CD4-positive, alpha-beta T cell (primary cell): ENCODE measurements at regions not wholly inside any gene's neighbourhood (a gene's known extent, or its start where the extent isn't known, plus 50 kb on each side); places are given as distances from the start of the nearest gene placed in this dataset.

ENCODE experiments used
- ATAC-seq: fragments of 200-7000 bp; cut with Tn5 transposase; one replicate; pipeline ENCODE4 v1.10.0; 2022; ENCODE audit warnings: mild to moderate bottlenecking; ENCODE audit not compliant: poor library complexity
- CTCF ChIA-PET: fragments of 350-600 bp; sonication (Branson Sonifier 250); formaldehyde crosslinking; loops from one replicate; lab custom pipeline; 2021; ENCODE audit warnings: antibody characterized with exemption, inconsistent platforms; lab: Charles Lee
- POLR2A ChIA-PET: fragments of 350-600 bp; sonication (Branson Sonifier 250); formaldehyde crosslinking; loops from one replicate; lab custom pipeline; 2021; ENCODE audit warnings: antibody characterized with exemption, inconsistent platforms; lab: Charles Lee
- DNase-seq, 14 experiments: peaks; one replicate each; pipeline ENCODE4 v3.0.0-alpha.2; 2013 to 2020; ENCODE audit warnings: mixed read lengths in 2 of 14
- H3K27ac ChIP-seq, 2 donors: one replicate each; pipeline versions ENCODE4 v1.5.1 to v1.7.0; 2013; ENCODE audit warnings: low read length in 2 of 2, low read depth in 1 of 2, mild to moderate bottlenecking in 1 of 2
- H3K27me3 ChIP-seq, 2 experiments: 1 replicate in 1 of 2; 2 replicates in 1 of 2; pipeline versions ENCODE4 v1.6.1 to v1.7.0; 2013; ENCODE audit warnings: low read length in 2 of 2, control low read depth in 1 of 2, mild to moderate bottlenecking in 1 of 2, moderate library complexity in 1 of 2; ENCODE audit not compliant: insufficient read depth in 2 of 2, control insufficient read depth in 1 of 2
- H3K36me3 ChIP-seq: one replicate; pipeline ENCODE4 v1.6.1; 2013; ENCODE audit warnings: low read length, control low read depth; ENCODE audit not compliant: insufficient read depth
- H3K4me1 ChIP-seq: one replicate; pipeline ENCODE4 v1.6.1; 2013; ENCODE audit warnings: low read length, control low read depth; ENCODE audit not compliant: insufficient read depth
- H3K4me3 ChIP-seq: one replicate; pipeline ENCODE4 v1.5.1; 2013; ENCODE audit warnings: mild to moderate bottlenecking, low read length, moderate library complexity
- H3K9me3 ChIP-seq, 2 experiments: 1 replicate in 1 of 2; 2 replicates in 1 of 2; pipeline versions ENCODE4 v1.6.1 to v1.7.0; 2013; ENCODE audit warnings: low read length in 2 of 2, mild to moderate bottlenecking in 2 of 2, control low read depth in 1 of 2, moderate library complexity in 1 of 2; ENCODE audit not compliant: control insufficient read depth in 1 of 2, insufficient read depth in 1 of 2
- H3K27ac Mint-ChIP-seq: one replicate; pipeline ENCODE4 v1.8.0; 2020; ENCODE audit warnings: mixed read lengths
- H3K27me3 Mint-ChIP-seq: one replicate; pipeline ENCODE4 v1.8.0; 2021; ENCODE audit warnings: mixed read lengths
- H3K36me3 Mint-ChIP-seq: one replicate; pipeline ENCODE4 v1.8.0; 2021; ENCODE audit warnings: low read depth, mixed read lengths
- H3K4me1 Mint-ChIP-seq: one replicate; pipeline ENCODE4 v1.8.0; 2021; ENCODE audit warnings: low read depth, mixed read lengths
- H3K4me3 Mint-ChIP-seq: one replicate; pipeline ENCODE4 v1.8.0; 2020; ENCODE audit warnings: mild to moderate bottlenecking, mixed read lengths
- H3K9me3 Mint-ChIP-seq: one replicate; pipeline ENCODE4 v1.8.0; 2020; ENCODE audit warnings: mixed read lengths
- intact Hi-C, 2 experiments: fragments of 100-400 bp; cut with DNase I in 1 of 2; cut with micrococcal nuclease in 1 of 2; formaldehyde crosslinking; loops; one replicate each; pipeline versions ENCODE4 v1.15.1 to v1.9.0; 2023 to 2025; cut with DNase I, micrococcal nuclease
- TF ChIP-seq, protein P1 (sequence below): fragments of 200-600 bp; IDR thresholded peaks from one replicate; pipeline ENCODE4 v1.8.0; 2022; ENCODE audit warnings: antibody characterized with exemption, mild to moderate bottlenecking

DNA sequence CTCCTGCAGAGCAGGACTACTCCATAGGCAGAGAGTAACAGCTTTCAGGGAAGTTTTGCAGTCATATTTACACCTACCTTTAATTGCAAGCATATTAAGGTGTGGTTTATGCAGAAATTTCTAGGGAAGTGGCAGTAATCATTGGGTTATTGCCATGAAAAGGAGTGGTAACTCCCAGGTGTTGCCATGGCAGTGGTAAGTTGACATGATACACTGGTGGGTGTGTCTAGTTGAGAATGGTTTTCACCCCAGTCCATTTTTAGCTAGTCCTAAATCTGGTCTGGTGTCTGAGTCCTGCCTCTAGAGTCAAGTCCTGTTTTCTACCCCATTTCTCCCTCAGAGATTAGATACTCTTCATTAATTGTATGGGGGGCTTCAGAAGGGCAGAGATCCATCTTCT lies 128.4 kb upstream of the GMNC start:
- Mint-ChIP-seq H3K27ac (no peak overlapping the region), H3K4me1 (no peaks in the 10 kb centered on the region), H3K4me3 (no peak overlapping the region), H3K27me3 (no peaks in the 10 kb centered on the region), H3K36me3 (no peaks in the 10 kb centered on the region), H3K9me3 (peaks cover 4% of the 10 kb centered on the region)
- intact Hi-C loops, result no loop called here
- ChIA-PET POLR2A (no interaction called here), CTCF (no interaction called here)
- DNase-seq, result no peak
- TF ChIP-seq, protein P1, sequence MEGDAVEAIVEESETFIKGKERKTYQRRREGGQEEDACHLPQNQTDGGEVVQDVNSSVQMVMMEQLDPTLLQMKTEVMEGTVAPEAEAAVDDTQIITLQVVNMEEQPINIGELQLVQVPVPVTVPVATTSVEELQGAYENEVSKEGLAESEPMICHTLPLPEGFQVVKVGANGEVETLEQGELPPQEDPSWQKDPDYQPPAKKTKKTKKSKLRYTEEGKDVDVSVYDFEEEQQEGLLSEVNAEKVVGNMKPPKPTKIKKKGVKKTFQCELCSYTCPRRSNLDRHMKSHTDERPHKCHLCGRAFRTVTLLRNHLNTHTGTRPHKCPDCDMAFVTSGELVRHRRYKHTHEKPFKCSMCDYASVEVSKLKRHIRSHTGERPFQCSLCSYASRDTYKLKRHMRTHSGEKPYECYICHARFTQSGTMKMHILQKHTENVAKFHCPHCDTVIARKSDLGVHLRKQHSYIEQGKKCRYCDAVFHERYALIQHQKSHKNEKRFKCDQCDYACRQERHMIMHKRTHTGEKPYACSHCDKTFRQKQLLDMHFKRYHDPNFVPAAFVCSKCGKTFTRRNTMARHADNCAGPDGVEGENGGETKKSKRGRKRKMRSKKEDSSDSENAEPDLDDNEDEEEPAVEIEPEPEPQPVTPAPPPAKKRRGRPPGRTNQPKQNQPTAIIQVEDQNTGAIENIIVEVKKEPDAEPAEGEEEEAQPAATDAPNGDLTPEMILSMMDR, result no peak
- H3K27me3 ChIP-seq, result no peaks in the 10 kb centered on the region
- H3K36me3 ChIP-seq, result no peaks in the 10 kb centered on the region
- no peak overlapping the region for H3K27ac ChIP-seq
- ATAC-seq, result no peak
- no peak overlapping the region for H3K4me3 ChIP-seq
- peaks cover 3 to 7% of the 10 kb centered on the region in 2 experiments for H3K9me3 ChIP-seq
- no peaks in the 10 kb centered on the region for H3K4me1 ChIP-seq

GRCh38 chr3:190989218-190989617 lies 126.7 kb upstream of the GMNC start:
- Mint-ChIP-seq H3K27ac (no peak overlapping the region), H3K36me3 (no peaks in the 10 kb centered on the region), H3K4me1 (no peaks in the 10 kb centered on the region), H3K27me3 (no peaks in the 10 kb centered on the region), H3K4me3 (no peak overlapping the region), H3K9me3 (peaks cover 7% of the 10 kb centered on the region)
- ATAC-seq, result no peak
- TF ChIP-seq, protein P1, result no peak
- Histone ChIP-seq H3K4me3 (no peak overlapping the region), H3K4me1 (no peaks in the 10 kb centered on the region), H3K27me3 (no peaks in the 10 kb centered on the region), H3K27ac (no peak overlapping the region), H3K9me3 (peaks cover 3 to 7% of the 10 kb centered on the region in 2 experiments), H3K36me3 (no peaks in the 10 kb centered on the region)
- DNase-seq, result no peak
- intact Hi-C loops, result no loop called here
- ChIA-PET POLR2A (no interaction called here), CTCF (no interaction called here)

- no peaks in the 10 kb centered on the region for H3K27me3 ChIP-seq
- no peak overlapping the region for H3K27ac Mint-ChIP-seq
- no peaks in the 10 kb centered on the region for H3K27me3 Mint-ChIP-seq
- intact Hi-C loops, result no loop called here
- no peak overlapping the region for H3K27ac ChIP-seq
- peaks cover 3 to 7% of the 10 kb centered on the region in 2 experiments for H3K9me3 ChIP-seq
- CTCF ChIA-PET, result interaction anchor here (0.6 kb wide), 1 partner anchor 1801 kb away, joined by 3 read pairs; no protein-coding TSS in a partner anchor
- TF ChIP-seq, protein P1, result no peak
- H3K36me3 ChIP-seq, result no peaks in the 10 kb centered on the region
- ATAC-seq, result no peak
- DNase-seq, result no peak
- no peaks in the 10 kb centered on the region for H3K36me3 Mint-ChIP-seq
- H3K4me1 Mint-ChIP-seq, result no peaks in the 10 kb centered on the region
- no peak overlapping the region for H3K4me3 Mint-ChIP-seq
- POLR2A ChIA-PET, result no interaction called here
- no peak overlapping the region for H3K4me3 ChIP-seq
- H3K4me1 ChIP-seq, result no peaks in the 10 kb centered on the region
- H3K9me3 Mint-ChIP-seq, result peaks cover 7% of the 10 kb centered on the region
Measured at GRCh38 chr3:190988102-190988501, 125.6 kb upstream of the GMNC start.
